Neural progenitor cell (in vitro differentiated cells): ENCODE measurements at regions not wholly inside any gene's neighbourhood (a gene's known extent, or its start where the extent isn't known, plus 50 kb on each side); places are given as distances from the start of the nearest gene placed in this dataset.
"Not testable (repeated sequence)": the region's sequence is repeated elsewhere in the genome, so short reads cannot be mapped to it uniquely, and the experiment has no call there.

ENCODE experiments used
- CTCF ChIP-seq: fragments of 200-600 bp; sonication (generic); IDR thresholded peaks from 2 replicates; pipeline ENCODE4 v1.5.1; 2017; ENCODE audit warnings: antibody characterized with exemption, mild to moderate bottlenecking
- EZH2 ChIP-seq: fragments of 200-600 bp; sonication (generic); IDR thresholded peaks from 2 replicates; pipeline ENCODE4 v1.6.1; 2017; ENCODE audit warnings: antibody characterized with exemption, mild to moderate bottlenecking, moderate library complexity
- EZH2phosphoT487 ChIP-seq: fragments of 200-600 bp; sonication (generic); IDR thresholded peaks from 2 replicates; pipeline ENCODE4 v1.6.1; 2017; ENCODE audit warnings: antibody characterized with exemption

DNA sequence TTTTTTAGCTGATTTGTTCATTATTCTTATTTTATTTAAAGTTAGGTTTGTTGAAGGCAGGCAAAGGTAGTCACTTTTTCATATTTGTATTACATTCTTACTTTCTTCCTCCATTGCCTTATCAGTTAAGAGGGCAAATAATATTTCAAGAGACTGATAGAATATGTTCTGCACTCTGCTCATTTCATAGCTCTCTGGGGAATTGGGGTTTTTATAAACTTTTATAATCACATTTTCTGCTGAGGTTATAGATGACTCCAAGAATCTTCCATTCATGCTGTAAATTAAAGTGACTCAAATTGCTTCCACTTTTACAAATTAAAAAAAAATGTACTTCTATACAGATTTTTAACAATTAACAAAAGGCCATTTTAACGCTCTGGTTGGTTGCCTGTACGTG lies 142.9 kb upstream of the PLGLB2 start:
- TF ChIP-seq CTCF, EZH2phosphoT487, EZH2: not testable (repeated sequence)
